HUES6 (cell line): ENCODE measurements at regions not wholly inside any gene's neighbourhood (a gene's known extent, or its start where the extent isn't known, plus 50 kb on each side); places are given as distances from the start of the nearest gene placed in this dataset.

ENCODE experiments used
- H3K27ac ChIP-seq: 2 replicates; pipeline ENCODE4 v1.7.0; 2013; ENCODE audit warnings: low read depth, mild to moderate bottlenecking, low read length, inconsistent platforms
- H3K27me3 ChIP-seq: 2 replicates; pipeline ENCODE4 v1.6.1; 2013; ENCODE audit warnings: low read length; ENCODE audit not compliant: control insufficient read depth, insufficient read depth
- H3K36me3 ChIP-seq: 2 replicates; pipeline ENCODE4 v1.6.1; 2013; ENCODE audit warnings: low read length; ENCODE audit not compliant: control insufficient read depth, insufficient read depth
- H3K4me1 ChIP-seq: 2 replicates; pipeline ENCODE4 v1.6.1; 2013; ENCODE audit warnings: low read length; ENCODE audit not compliant: control insufficient read depth, insufficient read depth
- H3K4me3 ChIP-seq: 2 replicates; pipeline ENCODE4 v1.5.1; 2013; ENCODE audit warnings: low read depth, low read length
- H3K9ac ChIP-seq: one replicate; pipeline ENCODE4 v1.6.1; 2013; ENCODE audit warnings: mild to moderate bottlenecking, low read length
- H3K9me3 ChIP-seq: 2 replicates; pipeline ENCODE4 v1.6.1; 2013; ENCODE audit warnings: low read depth, low read length; ENCODE audit not compliant: control insufficient read depth, insufficient read depth

DNA sequence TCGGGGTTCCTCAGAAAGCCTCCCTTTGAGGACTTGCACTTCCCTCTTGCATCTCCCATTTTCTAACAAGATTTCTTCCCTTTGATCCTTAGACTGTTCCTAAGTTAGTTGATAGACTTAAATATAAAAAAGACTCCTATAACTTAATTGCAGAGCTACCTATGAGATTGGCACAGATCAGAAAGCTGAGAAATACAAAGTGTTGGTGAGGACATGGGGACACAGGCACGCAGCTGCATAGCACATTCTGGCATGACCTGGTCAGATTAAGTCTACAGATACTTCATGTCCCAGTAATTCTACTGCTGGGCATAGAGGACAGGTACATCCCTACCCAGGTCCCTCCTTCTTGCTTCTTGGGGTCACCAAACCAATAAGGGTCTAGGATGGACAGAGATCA lies 141.7 kb upstream of the LHX5 start:
- H3K36me3 ChIP-seq = no peaks in the 10 kb centered on the region
- no peak overlapping the region for H3K9ac ChIP-seq
- no peaks in the 10 kb centered on the region for H3K9me3 ChIP-seq
- H3K27me3 ChIP-seq = peaks cover 42% of the 10 kb centered on the region
- H3K4me1 ChIP-seq = peaks cover 33% of the 10 kb centered on the region
- H3K4me3 ChIP-seq = no peak overlapping the region
- no peak overlapping the region for H3K27ac ChIP-seq

DNA sequence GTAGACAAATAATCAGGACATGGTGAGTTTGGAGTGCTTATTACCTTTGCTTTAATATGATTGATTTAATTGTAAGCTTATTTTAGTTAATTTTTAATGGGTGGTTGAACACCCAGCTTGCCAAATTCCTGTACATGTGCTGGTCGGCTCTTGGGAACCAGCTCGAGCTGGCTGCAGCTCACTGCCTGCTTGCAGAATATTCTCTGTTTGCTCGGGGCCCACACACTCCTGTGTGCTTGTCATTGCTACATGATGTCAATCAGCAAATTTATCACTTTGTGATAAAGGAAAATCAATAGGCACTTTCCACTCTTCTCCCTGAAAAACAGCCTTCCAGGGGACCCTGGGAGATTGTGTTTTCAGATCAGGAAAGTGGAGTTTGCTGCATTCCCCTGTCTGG lies 141.1 kb upstream of the LHX5 start:
- Histone ChIP-seq H3K9me3 (peaks cover 3% of the 10 kb centered on the region; the same call in 1 of the 2 replicates), H3K9ac (no peak overlapping the region), H3K4me1 (peaks cover 33% of the 10 kb centered on the region), H3K4me3 (no peak overlapping the region), H3K36me3 (no peaks in the 10 kb centered on the region), H3K27me3 (peaks cover 42% of the 10 kb centered on the region), H3K27ac (no peak overlapping the region)

DNA sequence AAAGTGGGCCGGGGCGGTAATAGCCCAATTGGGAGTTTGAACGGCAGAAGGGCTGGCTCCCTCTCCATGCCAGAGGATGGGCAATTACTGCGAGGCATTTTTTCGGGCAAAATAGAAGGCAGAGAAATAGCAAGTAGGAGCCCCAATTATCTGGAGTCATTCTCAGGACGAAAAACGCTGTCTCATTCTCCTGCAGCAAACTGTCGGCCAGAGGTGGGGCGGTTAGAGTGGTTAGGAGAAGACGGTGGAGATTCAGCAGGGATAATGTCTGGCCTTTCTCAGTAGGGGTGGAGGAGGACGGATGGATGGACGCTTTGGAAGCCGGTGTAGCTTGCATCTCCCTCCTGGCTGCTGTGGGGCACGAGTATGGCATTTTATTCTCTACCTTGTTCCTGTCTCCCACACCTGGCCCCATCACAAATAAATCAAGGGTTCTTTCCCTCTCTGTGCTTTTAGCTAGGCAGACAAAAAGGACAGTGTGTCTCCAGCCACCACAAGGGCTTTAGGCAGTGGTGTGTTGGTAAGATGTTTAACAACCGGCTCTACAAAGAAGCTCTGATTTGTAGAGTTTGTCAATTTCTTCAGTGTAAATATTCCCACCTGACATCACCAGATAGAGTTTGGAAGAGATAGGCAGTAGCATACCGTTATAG lies 140.5 kb upstream of the LHX5 start:
- Histone ChIP-seq H3K4me1 (peaks cover 33% of the 10 kb centered on the region), H3K27ac (no peak overlapping the region), H3K9me3 (peaks cover 3% of the 10 kb centered on the region; the same call in 1 of the 2 replicates), H3K27me3 (peaks cover 42% of the 10 kb centered on the region), H3K36me3 (no peaks in the 10 kb centered on the region), H3K9ac (peak overlapping the region; percentile 19), H3K4me3 (peak overlapping the region; percentile 63; the same call in 1 of the 2 replicates)

DNA sequence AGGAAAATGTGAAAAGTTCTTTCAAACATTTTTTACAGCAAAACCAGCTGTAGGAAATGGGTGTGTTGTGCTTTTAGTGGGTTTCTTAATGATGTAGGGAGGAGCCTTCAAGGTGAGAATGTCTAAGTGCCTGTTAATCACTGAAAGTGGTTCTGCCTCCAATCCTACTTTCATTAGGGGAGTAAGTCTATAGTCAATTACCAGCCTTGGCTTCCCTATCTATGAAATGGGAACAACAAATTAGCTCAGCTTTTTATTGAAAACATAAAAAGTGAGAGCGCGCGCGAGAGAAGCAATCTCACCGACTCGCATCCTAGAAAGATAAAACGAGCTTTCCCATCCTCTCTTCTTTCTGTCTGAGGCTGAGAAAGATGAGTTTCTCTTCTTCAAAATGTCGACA lies 140.0 kb upstream of the LHX5 start:
- Histone ChIP-seq H3K27ac (no peak overlapping the region), H3K9me3 (peaks cover 3% of the 10 kb centered on the region; the same call in 1 of the 2 replicates), H3K9ac (peak overlapping the region; percentile 1), H3K36me3 (no peaks in the 10 kb centered on the region), H3K4me3 (peak overlapping the region; percentile 63; the same call in 1 of the 2 replicates), H3K4me1 (peaks cover 33% of the 10 kb centered on the region), H3K27me3 (peaks cover 42% of the 10 kb centered on the region)

DNA sequence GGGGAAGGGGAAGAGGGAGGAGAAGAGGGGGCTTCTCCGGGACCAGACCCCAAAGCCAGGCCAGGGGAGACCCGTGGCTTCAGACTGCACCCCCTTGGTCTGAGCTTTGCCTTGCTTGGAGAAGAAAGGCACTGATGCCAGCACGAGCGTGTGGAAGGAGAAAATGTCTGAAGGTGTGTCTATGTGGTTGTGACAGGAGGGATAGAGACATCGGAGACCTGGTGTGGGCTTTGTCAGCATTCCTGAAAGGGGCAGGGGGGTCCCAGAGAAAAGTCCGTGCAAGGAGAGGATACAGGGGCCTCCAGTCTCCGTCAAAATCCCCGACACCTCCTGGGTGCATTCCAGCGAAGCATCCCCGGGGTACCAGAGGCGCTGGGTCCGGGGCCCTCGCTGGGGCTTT lies 139.0 kb upstream of the LHX5 start:
- Histone ChIP-seq H3K9me3 (peaks cover 3% of the 10 kb centered on the region; the same call in 1 of the 2 replicates), H3K9ac (peak overlapping the region; percentile 82), H3K4me3 (peak overlapping the region; percentile 63), H3K27ac (peak overlapping the region; percentile 91), H3K27me3 (peaks cover 42% of the 10 kb centered on the region), H3K36me3 (no peaks in the 10 kb centered on the region), H3K4me1 (peaks cover 33% of the 10 kb centered on the region)

DNA sequence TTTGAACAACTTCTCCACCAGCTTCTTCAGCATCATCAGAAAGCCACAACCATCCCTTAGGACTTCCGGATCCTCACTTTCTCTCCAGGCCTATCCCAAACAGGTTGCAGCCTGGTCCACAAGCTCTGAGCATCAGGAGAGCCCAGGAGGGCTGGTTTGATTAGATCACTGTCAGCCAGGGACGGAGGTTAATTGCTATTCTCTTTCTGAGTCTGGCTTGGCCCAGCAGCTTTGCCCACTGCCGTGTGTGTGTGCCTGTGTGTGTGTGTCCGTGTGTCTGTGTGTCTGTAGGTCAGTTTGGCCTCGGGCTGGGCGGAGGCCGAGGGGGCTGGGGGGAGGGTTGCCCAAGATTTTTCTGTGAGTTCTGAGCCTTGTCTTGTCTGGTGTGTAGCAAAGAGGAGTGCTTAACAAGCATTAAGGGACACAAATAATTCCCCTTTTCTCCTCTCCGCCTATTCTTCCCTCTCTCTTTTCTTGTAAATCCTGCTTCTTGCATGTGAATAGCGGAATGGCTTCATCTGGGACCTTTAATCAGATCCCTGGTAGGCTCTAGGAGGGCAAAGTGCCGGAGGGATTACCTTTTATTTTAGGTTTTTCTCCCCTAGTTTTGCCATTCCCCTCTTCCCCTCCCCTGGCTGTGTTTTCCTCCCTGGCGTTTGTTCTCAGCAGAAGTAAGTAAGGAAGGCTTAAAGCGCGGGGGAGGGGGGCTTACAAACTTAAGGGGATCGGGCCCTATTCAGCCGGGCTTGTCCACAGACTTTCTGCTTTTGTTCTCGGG lies 138.2 kb upstream of the LHX5 start:
- Histone ChIP-seq H3K4me3 (peak overlapping the region; percentile 63), H3K9ac (peak overlapping the region; percentile 82), H3K4me1 (peaks cover 33% of the 10 kb centered on the region), H3K27ac (peak overlapping the region; percentile 91), H3K27me3 (peaks cover 42% of the 10 kb centered on the region), H3K36me3 (no peaks in the 10 kb centered on the region), H3K9me3 (peaks cover 3% of the 10 kb centered on the region; the same call in 1 of the 2 replicates)

DNA sequence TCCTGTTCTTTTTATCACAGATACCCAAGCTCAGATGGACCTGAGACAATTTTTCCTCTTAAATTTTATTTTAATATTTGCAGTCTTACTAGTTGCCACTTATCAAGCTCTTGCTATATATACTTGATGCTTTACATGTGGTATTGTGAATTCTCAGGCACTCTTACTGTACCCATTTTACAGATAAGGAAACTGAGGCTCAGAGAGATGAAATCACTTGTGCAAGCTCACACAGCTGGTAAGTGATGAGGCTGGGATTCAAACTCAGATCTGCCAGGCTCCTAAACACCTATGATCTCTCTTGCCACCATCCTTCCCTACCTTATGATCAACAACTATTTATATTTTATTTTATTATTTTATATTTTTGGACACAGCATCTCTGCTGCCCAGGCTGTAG lies 133.0 kb upstream of the LHX5 start:
- Histone ChIP-seq H3K4me3 (no peak overlapping the region), H3K27ac (no peak overlapping the region), H3K36me3 (no peaks in the 10 kb centered on the region), H3K9me3 (peaks cover 3% of the 10 kb centered on the region; the same call in 1 of the 2 replicates), H3K27me3 (peaks cover 16% of the 10 kb centered on the region), H3K4me1 (peaks cover 8% of the 10 kb centered on the region), H3K9ac (no peak overlapping the region)

DNA sequence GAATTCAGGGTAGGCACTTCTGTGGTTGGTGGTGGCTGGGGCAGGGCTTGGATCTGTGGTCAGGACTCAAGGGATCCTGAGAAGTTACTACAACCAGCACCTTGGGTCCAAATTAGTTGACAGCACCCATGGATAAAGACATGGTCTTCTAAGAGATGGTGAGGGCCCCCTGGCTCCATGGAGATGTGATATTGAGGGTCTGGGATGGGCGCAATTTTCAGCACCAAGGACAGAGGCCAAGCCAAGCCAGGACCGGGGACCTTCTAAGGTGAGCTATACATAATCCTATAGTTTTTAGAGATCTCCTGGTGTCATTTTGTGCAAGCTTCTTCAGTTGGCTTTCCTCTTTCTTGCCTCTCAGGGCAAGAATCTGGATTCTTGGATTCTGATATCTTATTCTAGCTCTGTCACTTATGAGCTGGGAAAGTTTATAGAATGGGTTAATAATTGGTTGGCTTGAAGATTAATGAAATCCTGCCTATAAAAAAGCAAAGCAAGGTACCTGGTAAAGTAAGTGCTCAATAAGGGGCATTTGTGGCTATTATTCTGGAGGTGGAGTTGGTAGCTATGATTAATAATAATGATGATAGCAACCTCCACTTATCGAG lies 130.1 kb upstream of the LHX5 start:
- H3K27me3 ChIP-seq = peaks cover 19% of the 10 kb centered on the region
- H3K4me1 ChIP-seq = no peaks in the 10 kb centered on the region
- no peak overlapping the region for H3K4me3 ChIP-seq
- no peaks in the 10 kb centered on the region for H3K9me3 ChIP-seq
- H3K9ac ChIP-seq = no peak overlapping the region
- no peaks in the 10 kb centered on the region for H3K36me3 ChIP-seq
- H3K27ac ChIP-seq = no peak overlapping the region

DNA sequence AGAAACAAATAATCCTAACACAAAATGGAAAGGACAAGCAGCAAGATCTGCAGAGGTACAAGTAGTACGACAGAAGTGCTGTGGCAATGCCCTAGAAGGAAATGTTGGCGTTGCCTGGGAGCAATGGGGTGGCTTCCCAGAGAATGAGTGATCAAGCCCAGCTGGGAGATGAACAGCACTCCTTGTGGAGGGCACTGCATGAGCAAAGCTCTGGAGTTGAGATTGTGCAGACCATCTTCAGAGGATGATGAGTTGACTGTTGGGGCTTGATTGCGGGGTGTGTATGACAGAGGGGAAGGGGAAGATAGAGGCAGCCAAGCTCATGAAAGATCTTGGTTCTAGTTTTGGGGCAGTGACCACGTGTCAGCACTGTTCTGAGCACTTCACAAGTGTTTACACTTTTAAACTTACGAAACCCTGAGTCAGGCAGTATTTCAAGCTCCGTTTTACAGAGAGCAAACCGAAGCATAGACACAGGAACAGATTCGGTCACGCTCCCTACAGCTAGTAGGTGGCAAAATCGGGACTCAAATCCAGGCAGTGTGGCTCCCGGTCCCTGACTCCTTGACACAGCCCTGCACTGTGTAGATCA lies 127.2 kb upstream of the LHX5 start:
- no peak overlapping the region for H3K9ac ChIP-seq
- no peak overlapping the region for H3K4me3 ChIP-seq
- H3K36me3 ChIP-seq = no peaks in the 10 kb centered on the region
- H3K27me3 ChIP-seq = peaks cover 21% of the 10 kb centered on the region
- H3K27ac ChIP-seq = no peak overlapping the region
- no peaks in the 10 kb centered on the region for H3K4me1 ChIP-seq
- H3K9me3 ChIP-seq = peaks cover 4% of the 10 kb centered on the region; the same call in 1 of the 2 replicates

DNA sequence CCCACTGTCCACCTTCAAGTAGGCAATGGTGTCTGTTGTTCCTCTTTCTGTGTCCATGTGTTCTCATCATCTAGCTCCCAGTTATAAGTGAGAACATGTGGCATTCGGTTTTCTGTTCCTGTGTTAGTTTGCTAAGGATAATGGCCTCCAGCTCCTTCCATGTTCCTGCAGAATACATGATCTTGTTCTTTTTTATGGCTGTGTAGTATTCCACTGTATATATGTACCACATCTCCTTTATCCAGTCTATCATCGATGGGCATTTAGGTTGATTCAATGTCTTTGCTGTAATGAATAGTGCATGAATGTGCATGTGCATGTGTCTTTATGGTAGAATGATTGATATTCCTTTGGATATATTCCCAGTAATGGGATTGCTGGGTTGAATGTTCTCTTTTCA lies 123.3 kb upstream of the LHX5 start:
- H3K27me3 ChIP-seq = peaks cover 31% of the 10 kb centered on the region
- H3K27ac ChIP-seq = no peak overlapping the region
- H3K4me3 ChIP-seq = no peak overlapping the region
- peaks cover 4% of the 10 kb centered on the region; the same call in 1 of the 2 replicates for H3K9me3 ChIP-seq
- peaks cover 5% of the 10 kb centered on the region; the same call in 1 of the 2 replicates for H3K4me1 ChIP-seq
- no peak overlapping the region for H3K9ac ChIP-seq
- no peaks in the 10 kb centered on the region for H3K36me3 ChIP-seq
